GM18873 (cell line): ENCODE measurements at regions not wholly inside any gene's neighbourhood (a gene's known extent, or its start where the extent isn't known, plus 50 kb on each side); places are given as distances from the start of the nearest gene placed in this dataset.

Experiments
- ATAC-seq: cut with Tn5 transposase; IDR thresholded peaks from one replicate; pipeline ENCODE4 v1.9.1; 2021; ENCODE audit warnings: mild to moderate bottlenecking, moderate library complexity, moderate number of reproducible peaks; ENCODE audit not compliant: unreplicated experiment, low FRiP score

DNA sequence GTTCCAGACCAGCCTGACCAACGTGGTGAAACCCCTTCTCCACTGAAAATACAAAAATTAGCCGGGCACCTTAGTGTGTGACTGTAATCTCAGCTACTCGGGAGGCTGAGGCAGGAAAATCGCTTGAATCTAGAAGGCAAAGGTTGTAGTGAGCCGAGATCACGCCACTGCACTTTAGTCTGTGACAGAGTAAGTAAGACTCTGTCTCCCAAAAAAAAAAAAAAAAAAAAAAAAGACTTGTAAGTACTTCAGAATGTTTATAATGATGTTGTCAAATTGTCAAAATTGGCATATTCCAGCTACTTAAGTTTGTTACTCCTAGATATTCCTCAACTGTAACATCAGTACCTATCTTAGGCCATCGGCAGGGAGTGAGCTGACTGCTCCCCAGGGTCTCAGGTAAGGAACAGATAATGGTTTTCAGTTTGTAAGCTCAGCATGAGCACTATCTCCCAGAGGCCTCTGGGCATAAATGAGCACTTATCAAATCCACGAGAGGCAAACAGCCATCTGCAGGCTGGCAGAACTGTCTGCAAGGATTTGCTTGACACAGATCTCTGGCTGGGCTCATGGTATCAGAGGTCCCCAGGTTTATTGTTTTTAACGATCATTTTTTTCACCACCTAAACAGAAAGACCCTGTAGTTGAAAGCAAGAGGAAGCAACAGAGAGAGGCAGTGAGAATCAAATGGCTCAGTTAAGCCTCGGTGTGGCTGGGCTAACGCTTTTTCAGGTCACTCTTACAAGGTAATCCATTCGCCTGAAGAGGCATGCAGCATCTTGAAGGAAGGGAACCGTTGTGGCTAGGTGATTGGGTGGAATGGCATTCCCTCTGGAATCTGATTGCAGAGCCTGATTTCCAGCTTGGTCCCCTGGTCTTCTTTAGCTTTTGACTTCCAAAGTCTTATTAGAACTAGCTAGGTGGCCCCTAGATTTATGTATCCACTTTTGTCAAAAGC lies 115.9 kb downstream of the LY86 start:
- ATAC-seq = no peak

DNA sequence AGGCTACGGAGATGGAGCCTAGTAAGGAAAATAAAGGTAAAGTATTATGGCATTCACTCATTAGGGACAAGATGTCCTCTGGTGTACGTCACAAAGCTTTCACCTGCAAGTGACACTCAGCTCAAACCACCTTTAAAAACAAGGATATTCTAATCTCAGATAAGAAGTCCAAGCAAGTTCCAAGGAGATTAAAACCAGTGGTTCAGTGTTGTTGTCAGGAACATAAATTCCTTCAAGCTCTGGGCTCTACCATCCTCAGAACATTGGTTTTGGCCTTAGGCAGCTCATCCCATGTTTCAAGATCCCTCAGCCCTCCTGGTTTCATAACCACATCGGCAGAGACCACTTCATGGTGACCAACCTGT lies 116.5 kb downstream of the LY86 start:
- no peak for ATAC-seq

DNA sequence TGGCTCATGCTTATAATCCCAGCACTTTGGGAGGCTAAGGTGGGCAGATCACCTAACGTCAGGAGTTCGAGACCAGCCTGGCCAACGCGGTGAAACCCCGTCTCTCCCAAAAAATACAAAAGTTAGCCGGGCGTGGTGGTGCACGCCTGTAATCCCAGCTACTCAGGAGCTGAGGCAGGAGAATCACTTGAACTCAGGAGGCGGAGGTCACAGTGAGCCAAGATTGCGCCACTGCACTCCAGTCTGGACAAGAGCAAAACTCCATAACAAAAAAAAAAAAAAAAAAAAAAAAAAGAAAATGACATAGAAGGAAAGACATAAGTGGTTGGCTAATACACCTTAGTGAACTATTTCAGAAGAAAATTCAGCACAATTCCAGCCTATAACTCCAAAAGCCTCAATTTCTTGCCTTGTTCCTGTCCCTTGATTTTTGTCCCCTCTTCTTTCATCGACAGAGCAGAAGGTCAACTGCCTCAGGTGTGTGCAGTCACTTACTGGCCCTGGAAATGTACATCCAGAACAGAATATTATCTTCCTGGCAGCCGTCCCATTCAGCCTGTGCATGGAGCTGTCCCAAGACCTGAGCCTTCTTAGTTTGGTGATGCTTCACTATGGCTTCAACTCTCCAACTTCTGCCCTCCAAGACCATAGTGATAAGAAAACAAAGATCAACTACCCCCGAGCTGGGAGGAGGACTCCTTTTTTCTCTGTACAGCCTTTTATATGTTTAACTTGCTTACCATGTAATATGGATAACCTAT lies 117.6 kb downstream of the LY86 start:
- no peak for ATAC-seq

DNA sequence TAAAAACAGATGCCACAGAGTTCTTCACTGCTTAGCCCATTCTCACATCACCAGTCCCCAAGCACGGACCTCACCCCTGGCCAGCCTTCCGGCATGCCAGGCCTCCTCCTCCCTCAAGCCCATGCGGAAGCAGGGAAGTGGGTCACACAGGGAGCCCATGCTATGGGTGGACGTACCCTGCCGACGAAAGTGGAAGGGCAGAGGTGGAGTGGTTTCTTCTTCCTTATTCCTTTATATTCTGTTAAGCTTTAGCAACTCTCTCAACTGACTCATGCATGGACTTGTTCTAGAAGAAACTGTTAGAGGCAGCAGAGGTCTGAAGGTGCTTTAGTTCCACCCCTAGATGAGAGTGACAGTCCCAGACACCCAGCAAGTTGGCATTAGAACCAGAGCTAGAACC lies 118.6 kb downstream of the LY86 start:
- ATAC-seq = no peak

DNA sequence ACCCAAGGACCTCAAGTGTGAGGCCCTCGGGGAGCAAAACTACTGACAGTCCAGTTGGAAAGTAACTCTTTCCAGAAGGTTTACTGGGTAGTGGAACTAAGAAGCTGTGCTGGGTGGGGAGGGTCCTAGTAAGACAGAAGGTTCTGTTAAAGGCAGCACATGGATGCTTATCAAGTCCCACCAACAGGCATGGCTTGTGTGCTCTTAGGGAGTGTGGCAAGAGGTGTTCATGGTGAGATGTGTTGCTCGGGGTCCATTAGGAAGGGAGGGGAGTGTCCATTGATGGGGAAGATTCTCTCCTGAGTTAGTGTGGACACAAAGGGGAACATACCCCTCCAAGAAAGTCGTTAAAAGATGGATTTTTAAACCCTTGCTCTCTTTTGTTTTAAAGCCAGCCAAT lies 120.6 kb downstream of the LY86 start:
- no peak for ATAC-seq

DNA sequence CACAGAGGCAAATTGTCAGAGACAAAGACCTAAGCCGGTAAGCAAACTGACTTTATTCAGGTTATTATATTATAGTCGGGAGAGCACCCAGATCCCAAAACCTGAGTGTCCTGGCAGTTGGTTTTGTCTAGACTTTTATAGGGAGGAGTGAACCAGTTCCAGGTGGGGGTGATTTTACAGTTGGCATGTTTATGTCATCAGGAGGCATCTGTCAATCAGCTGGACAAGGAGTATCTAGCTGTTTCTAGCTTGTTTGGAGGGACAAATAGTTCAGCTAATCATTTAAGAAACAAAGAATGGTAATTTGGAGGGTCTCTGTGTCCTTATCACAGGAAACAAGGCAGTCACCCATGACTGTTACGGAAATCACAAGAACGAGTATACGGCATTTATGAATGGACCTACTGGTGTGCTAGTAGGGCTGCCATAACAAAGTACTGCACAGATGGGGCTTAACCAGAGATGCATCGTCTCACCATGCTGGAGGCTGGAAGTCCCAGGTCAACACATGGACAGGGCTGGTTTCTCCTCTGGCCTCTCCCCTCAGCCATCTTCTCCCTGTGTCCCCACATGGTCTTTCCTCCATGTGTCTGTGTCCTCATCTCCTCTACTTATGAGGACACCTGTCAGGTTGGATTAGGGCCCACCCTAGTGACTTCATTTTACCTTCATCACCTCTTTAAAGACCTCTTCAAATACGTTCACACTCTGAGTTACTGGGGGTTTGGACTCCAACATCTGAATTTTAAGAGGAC lies 122.7 kb downstream of the LY86 start:
- ATAC-seq = no peak

DNA sequence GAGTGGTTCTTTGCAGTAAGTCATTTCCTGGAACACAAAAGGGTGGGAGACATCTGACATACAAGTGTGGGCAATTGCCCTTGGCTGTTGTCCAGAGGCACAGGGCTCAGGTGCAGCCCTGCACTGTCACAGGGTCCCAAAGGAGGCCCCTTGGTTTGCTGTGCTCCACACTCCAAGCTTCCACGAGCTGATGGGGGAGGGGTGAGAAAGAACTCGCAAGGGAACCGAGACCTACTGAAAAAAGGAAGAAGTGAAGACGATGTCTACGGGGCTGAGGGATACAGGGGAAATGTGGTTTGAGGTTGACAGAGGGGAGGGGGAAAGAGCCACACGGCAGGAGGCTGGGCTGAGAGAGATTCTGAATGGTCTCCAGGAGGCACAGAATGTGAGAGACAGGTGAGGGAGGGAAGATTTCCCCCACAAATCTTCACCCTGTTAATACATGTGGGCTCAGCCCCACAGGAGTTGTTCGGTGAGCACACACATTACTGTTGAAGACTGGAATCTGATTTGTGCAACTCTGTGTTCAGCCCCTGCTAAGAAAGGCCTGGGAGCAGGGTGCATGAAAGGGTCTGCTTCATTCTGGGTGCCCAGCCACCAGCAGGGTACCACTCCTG lies 123.4 kb downstream of the LY86 start:
- ATAC-seq = no peak

DNA sequence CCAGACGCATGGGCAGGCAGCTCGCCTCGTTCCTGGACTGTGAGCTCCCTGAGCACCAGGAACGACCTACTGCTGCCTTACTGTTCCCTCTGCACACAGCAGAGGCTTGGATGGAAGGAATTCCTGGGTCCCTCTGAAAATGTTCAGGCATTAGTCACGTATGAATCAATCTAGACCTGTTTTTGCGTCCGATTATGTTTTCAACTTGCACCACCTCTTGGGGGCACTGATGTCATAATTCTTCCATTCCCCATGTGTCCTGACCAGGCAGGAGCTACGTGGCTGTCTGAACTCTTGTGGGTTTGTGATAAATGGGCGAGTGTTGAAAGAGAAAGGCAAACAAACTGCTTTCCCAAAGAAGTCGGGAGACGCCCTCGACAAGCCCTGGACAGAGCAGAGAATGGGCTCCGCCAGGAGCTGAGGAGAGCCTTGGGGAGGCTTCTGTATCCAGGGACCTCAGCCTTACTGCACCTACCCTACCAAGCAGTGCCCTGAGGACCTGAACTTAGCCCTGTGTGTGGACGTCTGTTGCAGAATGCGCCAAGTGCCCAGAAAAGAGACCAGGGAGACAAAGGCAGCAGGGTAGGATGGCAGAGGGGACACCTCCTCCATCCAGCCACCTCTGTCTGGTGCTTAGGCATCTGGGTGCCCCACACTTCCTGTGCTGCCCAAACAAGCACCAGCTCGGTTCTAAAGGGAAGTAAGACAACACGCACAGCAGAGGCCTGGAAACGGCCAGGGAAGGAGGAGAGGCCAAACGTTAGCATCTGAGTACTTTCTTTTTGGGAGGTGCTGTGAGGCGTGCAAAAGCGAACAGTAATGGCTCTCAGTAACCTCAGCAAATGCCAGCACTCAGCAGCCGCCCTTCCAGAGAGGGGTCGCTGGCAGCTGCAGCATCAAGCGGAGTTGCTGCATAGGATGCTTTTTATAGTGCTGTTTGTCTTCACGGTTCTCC lies 124.2 kb downstream of the LY86 start:
- ATAC-seq = no peak

DNA sequence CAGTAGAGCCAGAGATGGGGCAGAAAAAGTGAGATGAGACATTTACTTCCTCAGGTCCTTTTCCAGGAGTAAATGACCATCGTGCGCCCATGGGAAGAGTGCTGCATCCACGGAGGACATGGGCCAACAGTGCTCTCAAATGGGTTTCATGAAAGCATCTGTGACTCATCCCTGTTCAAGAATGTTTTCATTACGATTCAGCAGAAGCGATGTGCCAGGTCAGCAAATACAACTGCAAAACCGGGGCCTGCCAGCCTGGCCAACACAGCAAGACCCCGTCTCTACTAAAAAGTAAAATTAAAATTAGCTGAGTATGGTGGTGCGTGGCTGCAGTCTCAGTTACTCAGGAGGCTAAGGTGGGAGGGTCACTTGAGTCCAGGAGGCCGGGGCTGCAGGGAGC lies 125.1 kb downstream of the LY86 start:
- no peak for ATAC-seq

DNA sequence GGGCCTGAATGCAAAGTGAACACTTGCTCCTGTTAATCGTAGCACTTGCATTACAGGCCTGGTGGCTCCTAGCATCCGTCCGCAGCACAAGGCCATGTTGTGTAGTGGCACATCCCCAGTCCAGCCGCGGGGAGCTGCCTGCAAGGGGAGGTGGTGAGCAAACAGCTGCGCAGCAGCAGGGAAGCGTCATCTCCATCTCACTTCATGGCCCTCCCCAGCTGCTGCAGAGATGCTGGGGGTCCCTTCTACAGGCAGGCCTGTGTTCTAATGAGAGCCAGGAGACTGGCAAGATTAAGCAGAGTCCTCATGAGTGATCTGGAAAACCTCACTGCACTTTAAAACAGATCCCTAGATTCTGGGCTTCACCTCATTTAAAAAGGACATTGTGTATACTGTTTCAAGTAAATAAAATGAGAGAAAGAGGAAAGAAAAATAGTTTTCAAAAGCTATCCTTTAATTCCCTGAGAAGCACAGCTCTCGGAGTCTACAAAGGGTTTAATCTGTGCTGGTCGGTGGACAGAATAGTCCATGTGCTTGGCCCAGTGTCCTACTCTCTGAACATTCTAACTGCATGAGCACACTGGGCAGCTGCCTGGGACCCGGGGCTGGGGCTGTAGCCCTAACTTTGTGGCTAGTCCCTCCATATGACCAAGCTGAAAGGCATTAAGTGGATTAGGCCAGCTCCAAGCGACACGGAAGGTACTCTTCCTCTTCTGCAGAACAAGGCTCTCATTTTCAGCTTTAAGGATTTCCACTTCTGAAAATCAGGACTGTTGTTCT lies 125.8 kb downstream of the LY86 start:
- no peak for ATAC-seq

DNA sequence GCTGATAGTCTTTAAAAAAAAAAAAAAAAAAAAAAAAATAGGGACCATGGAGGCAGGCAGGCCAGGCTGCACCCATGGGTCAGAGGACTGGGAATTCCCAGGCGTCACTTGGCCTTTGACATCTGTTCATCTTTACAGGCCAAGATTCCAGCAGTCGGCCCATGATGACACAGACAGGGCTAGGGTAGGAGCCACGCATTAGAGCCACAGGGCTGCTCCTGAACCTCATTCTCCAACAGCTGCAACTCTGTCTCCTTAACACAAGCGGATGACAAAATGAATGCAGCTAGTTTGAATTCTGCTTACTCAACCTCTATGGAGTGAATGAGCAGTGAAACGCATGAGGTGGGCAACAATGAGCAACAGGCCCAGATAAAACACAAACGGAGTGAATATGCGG lies 126.4 kb downstream of the LY86 start:
- ATAC-seq = no peak

DNA sequence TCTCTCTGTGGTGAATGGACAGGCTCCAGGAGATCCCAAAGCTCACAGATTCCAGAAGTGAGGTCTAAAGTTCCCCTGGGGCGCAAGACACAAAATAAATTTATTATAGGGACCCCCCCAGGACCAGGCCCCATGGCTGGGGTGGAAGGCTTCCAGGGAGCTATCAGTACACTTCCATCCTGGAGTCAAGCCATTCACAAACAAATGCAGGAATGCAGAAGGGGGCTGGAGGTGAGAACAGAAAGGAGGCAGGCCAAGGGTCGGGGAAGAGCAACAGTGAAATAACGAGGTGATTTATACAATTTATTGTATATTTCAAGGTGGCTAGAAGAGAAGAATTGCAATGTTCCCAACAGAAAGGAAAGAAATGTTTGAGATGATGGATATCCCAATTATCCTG lies 126.9 kb downstream of the LY86 start:
- ATAC-seq = no peak

DNA sequence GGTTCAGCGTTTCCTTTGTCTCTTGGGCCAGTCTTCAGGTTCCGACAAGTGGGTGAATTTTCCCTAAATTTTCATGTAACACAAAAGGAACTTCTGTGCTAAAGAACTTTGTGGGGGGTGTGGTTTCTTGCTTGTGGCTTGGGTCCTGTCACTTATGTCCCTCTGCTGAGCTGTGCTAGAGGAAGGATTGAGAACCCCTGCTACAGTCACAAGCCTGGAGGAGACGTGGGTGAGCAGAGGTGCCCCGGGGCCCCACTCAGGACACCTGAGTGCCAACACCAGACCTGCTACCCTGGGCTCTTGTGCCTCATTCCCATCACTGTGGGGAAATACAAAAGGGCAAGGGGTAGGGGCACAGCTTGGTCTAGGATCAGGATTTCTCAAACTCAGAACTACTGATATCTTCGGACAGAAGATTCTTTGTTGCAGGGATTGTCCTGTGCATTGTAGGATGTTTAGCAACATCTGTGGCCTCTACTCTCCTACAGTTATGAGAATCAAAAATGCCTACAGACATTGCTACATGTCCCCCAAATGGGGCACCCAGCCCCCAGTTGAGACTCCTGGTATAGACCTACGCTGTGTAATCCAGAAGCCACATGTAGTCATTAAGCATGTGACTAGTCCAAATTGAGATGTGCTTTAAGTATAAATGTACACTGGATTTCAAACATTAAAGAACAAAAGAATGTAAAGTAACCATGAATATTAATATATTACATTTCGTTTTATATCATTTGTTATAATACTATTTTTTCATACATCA lies 128.7 kb downstream of the LY86 start:
- no peak for ATAC-seq

DNA sequence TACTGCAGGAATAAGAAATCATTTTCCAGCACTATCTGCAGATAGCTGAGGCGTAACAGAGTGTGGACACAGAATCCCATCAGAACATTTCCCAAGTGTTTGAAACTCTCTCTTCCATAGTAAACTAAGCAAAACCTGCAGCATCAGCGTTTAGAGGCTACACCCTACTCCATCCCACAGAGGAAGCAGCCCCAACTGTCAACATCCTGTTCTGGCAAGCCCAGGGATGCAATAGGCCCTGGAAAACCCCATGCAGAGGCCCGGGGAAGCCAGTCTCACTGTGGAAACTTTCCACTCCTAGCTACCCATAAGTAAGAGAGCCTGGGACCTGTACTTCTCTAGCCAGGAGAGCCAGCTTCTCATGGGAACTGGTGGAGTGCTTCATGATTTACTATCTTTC lies 129.4 kb downstream of the LY86 start:
- ATAC-seq = no peak

DNA sequence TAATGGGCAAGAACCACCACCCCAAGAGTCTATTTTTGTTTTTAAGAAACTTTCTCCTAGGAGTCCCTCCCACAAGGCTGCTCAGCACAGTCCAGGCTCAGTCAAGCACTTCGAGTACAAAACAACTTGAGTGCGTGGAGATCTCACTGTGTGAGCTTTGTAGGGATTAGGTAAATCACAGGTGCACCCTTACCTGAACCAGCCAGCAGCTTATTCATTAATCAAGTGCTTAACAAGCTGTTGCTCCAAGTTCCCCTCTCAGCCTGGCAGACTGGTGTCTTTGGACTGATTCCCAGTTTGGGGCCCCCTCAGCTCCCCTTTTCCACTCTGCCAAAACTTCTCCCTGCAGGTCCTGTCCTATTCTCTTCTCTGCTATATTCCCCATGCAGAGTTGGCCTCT lies 133.1 kb downstream of the LY86 start:
- no peak for ATAC-seq

DNA sequence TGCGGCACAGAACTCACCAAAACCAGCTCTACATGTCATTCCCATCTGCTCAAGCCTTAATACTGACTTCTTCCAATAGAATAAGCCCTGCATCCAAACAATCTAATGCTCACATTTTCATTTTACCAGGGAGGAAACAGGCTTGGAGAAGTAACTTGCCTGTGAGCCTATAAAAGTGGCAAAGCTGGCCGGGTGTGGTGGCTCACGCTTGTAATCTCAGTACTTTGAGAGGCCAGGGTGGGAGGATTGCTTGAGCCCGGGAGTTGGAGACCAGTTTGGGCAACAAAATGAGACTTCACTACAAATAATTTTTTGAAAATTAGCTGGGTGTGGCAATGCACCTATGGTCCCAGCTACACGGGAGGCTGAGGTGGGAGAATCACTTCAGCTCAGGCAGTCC lies 133.7 kb downstream of the LY86 start:
- ATAC-seq = no peak

DNA sequence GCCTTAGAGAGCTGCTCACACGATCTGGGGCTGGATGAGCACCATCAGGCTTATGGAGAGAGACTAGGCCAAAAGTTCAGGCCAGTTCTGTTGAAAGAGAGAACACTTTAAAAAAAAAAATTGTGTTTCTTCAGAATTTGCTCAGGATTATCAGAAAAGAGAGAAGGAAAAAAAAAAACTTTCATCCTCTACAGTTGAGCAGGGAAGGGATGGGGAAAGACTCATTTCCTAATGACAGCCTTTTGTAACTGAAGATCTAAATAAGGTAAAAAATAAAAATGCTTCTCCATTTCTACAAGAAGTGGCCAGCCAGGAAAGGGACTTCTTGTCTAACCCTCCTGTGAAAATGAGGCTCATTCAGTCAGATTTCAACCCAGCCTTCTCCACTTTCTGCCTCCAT lies 134.8 kb downstream of the LY86 start:
- no peak for ATAC-seq

DNA sequence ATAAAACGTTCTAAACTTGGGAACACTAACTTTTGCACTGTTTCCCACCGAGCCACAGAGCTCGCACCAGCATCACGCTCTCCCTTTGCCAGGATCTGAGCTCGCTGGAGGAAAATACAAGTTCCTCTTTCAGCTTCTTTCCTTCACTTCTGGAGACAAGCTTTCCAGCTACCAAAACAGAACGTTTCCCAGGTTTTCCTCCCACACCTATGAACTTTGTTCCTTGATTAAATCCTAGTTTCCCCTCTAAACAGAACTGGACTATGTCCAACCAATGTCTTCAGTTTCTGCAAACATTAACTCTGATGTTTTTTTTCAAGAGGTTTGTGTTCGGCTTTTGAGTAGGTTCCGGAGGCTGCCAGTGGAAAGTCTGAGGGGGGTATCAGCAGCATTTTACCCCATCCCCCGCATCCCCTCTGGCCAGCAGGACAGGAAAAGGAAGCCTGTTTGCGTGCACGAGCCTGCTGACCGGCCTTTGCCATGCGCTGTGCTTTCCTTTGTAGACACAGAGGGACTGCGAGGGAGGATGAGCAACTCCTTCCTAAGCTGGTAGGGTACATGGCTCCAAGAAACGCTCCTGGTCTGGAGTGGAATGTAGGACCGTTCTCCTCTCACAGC lies 135.5 kb downstream of the LY86 start:
- ATAC-seq = no peak
